HepG2 (cell line): ENCODE measurements at regions not wholly inside any gene's neighbourhood (a gene's known extent, or its start where the extent isn't known, plus 50 kb on each side); places are given as distances from the start of the nearest gene placed in this dataset.

Source experiments
- ATAC-seq: fragments of 200-7000 bp; cut with Tn5 transposase; 3 replicates; pipeline ENCODE4 v1.9.1; 2020; ENCODE audit warnings: mild to moderate bottlenecking, moderate library complexity
- BruUV-seq: library from RNA; stranded (reverse); fragments of 400-500 nt; replicated peaks from 2 replicates; lab custom pipeline; 2021; lab: Mats Ljungman, UMichigan
- CTCF ChIA-PET: fragments of 300-600 bp; formaldehyde crosslinking; extraction: SDS; loops from one replicate; lab custom pipeline; 2021; ENCODE audit warnings: low total read pairs, inconsistent platforms, low intra/inter-chr PET ratio; lab: Yijun Ruan, JAX
- POLR2A ChIA-PET: fragments of 350-600 bp; sonication (Branson Sonifier 250); formaldehyde crosslinking; loops from one replicate; lab custom pipeline; 2020; ENCODE audit warnings: antibody characterized with exemption, inconsistent platforms; lab: Yijun Ruan, JAX
- DNase-seq: peaks from one replicate; pipeline ENCODE4 v3.0.0-alpha.2; 2015; ENCODE audit warnings: low spot score
- FAIRE-seq: peaks from 3 replicates; lab custom pipeline; 2011; peaks lifted over from hg19 to GRCh38; lab: Jason Lieb, UNC
- H2AFZ ChIP-seq: one replicate; pipeline ENCODE4 v1.6.1; 2011; ENCODE audit warnings: low read length, inconsistent platforms
- H3K27ac ChIP-seq: fragments of 300-600 bp; 3 replicates; pipeline ENCODE4 v1.8.0; 2011; ENCODE audit warnings: mixed run types, mild to moderate bottlenecking, mixed read lengths, low read length, inconsistent platforms; ENCODE audit not compliant: insufficient read depth; ENCODE audit errors: extremely low read length
- H3K27me3 ChIP-seq, 2 experiments: fragments of 200-600 bp in 1 of 2; 2 replicates in 1 of 2; 3 replicates in 1 of 2; pipeline versions ENCODE4 v1.6.0 to v1.8.0; 2011; ENCODE audit warnings: low read length in 2 of 2, mild to moderate bottlenecking in 2 of 2, moderate library complexity in 2 of 2, inconsistent platforms in 1 of 2; ENCODE audit not compliant: insufficient read depth in 2 of 2, control insufficient read depth in 1 of 2
- H3K36me3 ChIP-seq, 2 experiments: fragments of 200-600 bp in 1 of 2; replicated peaks in 1 of 2; 2 replicates in 1 of 2; 3 replicates in 1 of 2; pipeline versions ENCODE4 v1.5.1 to v1.8.0; 2011; ENCODE audit warnings: low read length in 2 of 2, inconsistent platforms in 1 of 2; ENCODE audit not compliant: insufficient read depth in 2 of 2, control insufficient read depth in 1 of 2
- H3K4me1 ChIP-seq: 2 replicates; pipeline ENCODE4 v1.5.1; 2012; ENCODE audit warnings: low read length, inconsistent platforms; ENCODE audit not compliant: insufficient read depth
- H3K4me2 ChIP-seq: 2 replicates; pipeline ENCODE4 v1.6.0; 2011; ENCODE audit warnings: low read depth, low read length, inconsistent platforms
- H3K4me3 ChIP-seq, 3 experiments: fragments of 200-600 bp in 1 of 3; sonication (generic), shearing (Covaris generic) in 1 of 3; replicated peaks in 1 of 3; 2 replicates each; pipeline ENCODE4 v1.5.1; 2011 to 2016; ENCODE audit warnings: low read length in 3 of 3, inconsistent platforms in 2 of 3, low read depth in 2 of 3, mild to moderate bottlenecking in 2 of 3, control low read depth in 1 of 3, mixed read lengths in 1 of 3; ENCODE audit not compliant: insufficient read depth in 1 of 3
- H3K79me2 ChIP-seq: one replicate; pipeline ENCODE4 v1.6.1; 2011; ENCODE audit warnings: low read length, inconsistent platforms; ENCODE audit not compliant: insufficient read depth
- H3K9ac ChIP-seq: 2 replicates; pipeline ENCODE4 v1.6.0; 2011; ENCODE audit warnings: mild to moderate bottlenecking, low read depth, low read length, inconsistent platforms; ENCODE audit not compliant: insufficient read depth
- H3K9me3 ChIP-seq: 2 replicates; pipeline ENCODE4 v1.5.1; 2012; ENCODE audit warnings: mild to moderate bottlenecking, low read length
- H4K20me1 ChIP-seq: 2 replicates; pipeline ENCODE4 v1.6.0; 2011; ENCODE audit warnings: inconsistent platforms, mild to moderate bottlenecking, low read length, moderate library complexity; ENCODE audit not compliant: insufficient read depth
- CTCF ChIP-seq: sonication (generic); formaldehyde crosslinking; IDR thresholded peaks from 2 replicates; pipeline ENCODE4 v1.5.0; 2020; ENCODE audit warnings: mild to moderate bottlenecking, missing genetic modification reagents, moderate library complexity
- ESRRA ChIP-seq: sonication (generic); formaldehyde crosslinking; IDR thresholded peaks from 2 replicates; pipeline ENCODE4 v1.5.1; 2020; ENCODE audit warnings: mild to moderate bottlenecking, low read depth, missing genetic modification reagents
- GATAD2A ChIP-seq: IDR thresholded peaks from 2 replicates; pipeline ENCODE4 v1.6.1; 2016
- ISL2 ChIP-seq: sonication (generic); formaldehyde crosslinking; IDR thresholded peaks from 2 replicates; pipeline ENCODE4 v1.5.0; 2020; ENCODE audit warnings: missing genetic modification reagents
- JUN ChIP-seq: sonication (generic); formaldehyde crosslinking; IDR thresholded peaks from 2 replicates; pipeline ENCODE4 v1.4.0; 2020; ENCODE audit warnings: mild to moderate bottlenecking, missing genetic modification reagents
- MAFG ChIP-seq: sonication (generic); formaldehyde crosslinking; IDR thresholded peaks from 2 replicates; pipeline ENCODE4 v1.5.1; 2020; ENCODE audit warnings: mild to moderate bottlenecking, missing genetic modification reagents
- REL ChIP-seq: sonication (generic); formaldehyde crosslinking; conservative IDR thresholded peaks from 2 replicates; pipeline ENCODE4 v1.8.0; 2022; ENCODE audit warnings: mild to moderate bottlenecking, missing genetic modification reagents, moderate library complexity
- SOX5 ChIP-seq: IDR thresholded peaks from 2 replicates; pipeline ENCODE4 v1.6.1; 2016; ENCODE audit warnings: borderline replicate concordance
- THYN1 ChIP-seq: sonication (generic); formaldehyde crosslinking; IDR thresholded peaks from 2 replicates; pipeline ENCODE4 v1.8.1; 2023; ENCODE audit warnings: low read depth, mild to moderate bottlenecking, moderate library complexity, missing genetic modification reagents, borderline replicate concordance
- TMF1 ChIP-seq: sonication (generic); formaldehyde crosslinking; IDR thresholded peaks from 2 replicates; pipeline ENCODE4 v1.8.1; 2022; ENCODE audit warnings: low read depth, missing genetic modification reagents
- ZBTB7B ChIP-seq: sonication (generic); formaldehyde crosslinking; IDR thresholded peaks from 2 replicates; pipeline ENCODE4 v1.4.0; 2020; ENCODE audit warnings: missing genetic modification reagents
- ZFX ChIP-seq: sonication (generic); formaldehyde crosslinking; IDR thresholded peaks from 2 replicates; pipeline ENCODE4 v1.4.0; 2020; ENCODE audit warnings: mild to moderate bottlenecking, low read depth, missing genetic modification reagents, moderate library complexity
- ZNF143 ChIP-seq: sonication (generic); formaldehyde crosslinking; IDR thresholded peaks from 2 replicates; pipeline ENCODE4 v1.4.0; 2020; ENCODE audit warnings: missing genetic modification reagents
- ZNF230 ChIP-seq: sonication (generic); formaldehyde crosslinking; IDR thresholded peaks from 2 replicates; pipeline ENCODE4 v1.4.0; 2020; ENCODE audit warnings: mild to moderate bottlenecking, missing genetic modification reagents
- ZNF34 ChIP-seq: sonication (generic); formaldehyde crosslinking; IDR thresholded peaks from 2 replicates; pipeline ENCODE4 v1.4.0; 2020; ENCODE audit warnings: mild to moderate bottlenecking, missing genetic modification reagents, borderline replicate concordance
- ZNF720 ChIP-seq: sonication (generic); formaldehyde crosslinking; IDR thresholded peaks from 2 replicates; pipeline ENCODE4 v1.4.0; 2020; ENCODE audit warnings: missing genetic modification reagents
- ZNF770 ChIP-seq: sonication (generic); formaldehyde crosslinking; IDR thresholded peaks from 2 replicates; pipeline ENCODE4 v1.5.0; 2020; ENCODE audit warnings: mild to moderate bottlenecking, missing genetic modification reagents
- ZNF775 ChIP-seq: sonication (generic); formaldehyde crosslinking; IDR thresholded peaks from 2 replicates; pipeline ENCODE4 v1.4.0; 2020; ENCODE audit warnings: missing genetic modification reagents, mild to moderate bottlenecking, moderate library complexity, borderline replicate concordance
- ZNF784 ChIP-seq: sonication (generic); formaldehyde crosslinking; IDR thresholded peaks from 2 replicates; pipeline ENCODE4 v1.5.1; 2020; ENCODE audit warnings: missing genetic modification reagents, mild to moderate bottlenecking, borderline replicate concordance
- ZNF790 ChIP-seq: sonication (generic); formaldehyde crosslinking; IDR thresholded peaks from 2 replicates; pipeline ENCODE4 v1.8.0; 2022; ENCODE audit warnings: missing genetic modification reagents, mild to moderate bottlenecking, borderline replicate concordance
- ZSCAN5A ChIP-seq: sonication (generic); formaldehyde crosslinking; IDR thresholded peaks from 2 replicates; pipeline ENCODE4 v1.8.0; 2022; ENCODE audit warnings: mild to moderate bottlenecking, missing genetic modification reagents, borderline replicate concordance
- WGBS: methylation state at CpG from one replicate; pipeline ENCODE4 v1.1.6; 2017; ENCODE audit warnings: low lambda C conversion rate; 5-methylcytosine and 5-hydroxymethylcytosine counted together
- in situ Hi-C: cut with HindIII; loops from 2 replicates; pipeline ENCODE4 v1.10.0; 2017; ENCODE audit warnings: low pct_unique_long_range_greater_than_20kb; ENCODE audit not compliant: extremely low pct_ligation_motif_present
- intact Hi-C: fragments of 100-400 bp; cut with micrococcal nuclease; formaldehyde crosslinking; loops from one replicate; pipeline ENCODE4 v1.10.0; 2022; ENCODE audit not compliant: unreplicated experiment

- TF ChIP-seq TMF1 (CRISPR knock-in tag): no peak
- no peak for TF ChIP-seq ESRRA (CRISPR knock-in tag)
- TF ChIP-seq ZNF143: no peak
- TF ChIP-seq MAFG: no peak
- no peak for TF ChIP-seq THYN1 (CRISPR knock-in tag)
- TF ChIP-seq ZFX (CRISPR knock-in tag): no peak
- no peak for TF ChIP-seq REL (CRISPR knock-in tag)
- TF ChIP-seq ZSCAN5A (CRISPR knock-in tag): no peak
- no peak for TF ChIP-seq ZBTB7B (CRISPR knock-in tag)
- TF ChIP-seq, all 625 proteins: peak for 0
Observed at GRCh38 chr9:91055845-91056244, 254.2 kb downstream of the SYK start (continued).

GRCh38 chr9:91056486-91056885, 254.9 kb downstream of the SYK start:
- DNase-seq: no peak
- peaks cover 22% of the 10 kb centered on the region for H3K4me1 ChIP-seq
- no TSS peak for BruUV-seq
- no peaks in the 10 kb centered on the region for H3K36me3 ChIP-seq
- no peak for ATAC-seq
- no peak overlapping the region for H3K4me3 ChIP-seq
- H3K27ac ChIP-seq: no peak overlapping the region
- H3K4me2 ChIP-seq: no peak overlapping the region
- no peak overlapping the region for H3K9ac ChIP-seq
- FAIRE-seq: no peak
- H3K79me2 ChIP-seq: no peaks in the 10 kb centered on the region
- no peaks in the 10 kb centered on the region for H4K20me1 ChIP-seq
- no peaks in the 10 kb centered on the region for H3K9me3 ChIP-seq
- in situ Hi-C loops (no loop called here), intact Hi-C loops (no loop called here)
- WGBS: 93% methylated on average over 4 of the region's 4 CpGs
- H3K27me3 ChIP-seq: no peaks in the 10 kb centered on the region
- POLR2A ChIA-PET: no interaction called here
- CTCF ChIA-PET: no interaction called here
- no peak overlapping the region for H2AFZ ChIP-seq
- no peak for TF ChIP-seq ZNF230
- no peak for TF ChIP-seq JUN (CRISPR knock-in tag)
- TF ChIP-seq CTCF (CRISPR knock-in tag): no peak
- no peak for TF ChIP-seq ZNF770 (CRISPR knock-in tag)
- TF ChIP-seq ZNF720 (CRISPR knock-in tag): no peak
- no peak for TF ChIP-seq ZNF775 (CRISPR knock-in tag)
- TF ChIP-seq GATAD2A (CRISPR knock-in tag): no peak
- no peak for TF ChIP-seq ZNF34 (CRISPR knock-in tag)
- no peak for TF ChIP-seq ZNF790
- no peak for TF ChIP-seq SOX5 (CRISPR knock-in tag)
- TF ChIP-seq ZNF784 (CRISPR knock-in tag): no peak
- TF ChIP-seq ISL2 (CRISPR knock-in tag): no peak
